Muscle layer of duodenum (tissue), 2 donors: ENCODE measurements at regions not wholly inside any gene's neighbourhood (a gene's known extent, or its start where the extent isn't known, plus 50 kb on each side); places are given as distances from the start of the nearest gene placed in this dataset.

Source experiments
- H3K27ac ChIP-seq: one replicate; pipeline ENCODE4 v1.7.0; 2013; ENCODE audit warnings: mild to moderate bottlenecking, low read length
- H3K27me3 ChIP-seq: one replicate; pipeline ENCODE4 v1.7.0; 2013; ENCODE audit warnings: low read depth, mild to moderate bottlenecking, control low read depth, low read length
- H3K36me3 ChIP-seq, 2 donors: one replicate each; pipeline ENCODE4 v1.7.0; 2013; ENCODE audit warnings: low read length in 2 of 2, control low read depth in 1 of 2, mild to moderate bottlenecking in 1 of 2; ENCODE audit not compliant: insufficient read depth in 2 of 2, control insufficient read depth in 1 of 2
- H3K4me1 ChIP-seq, 2 donors: one replicate each; pipeline ENCODE4 v1.7.0; 2013; ENCODE audit warnings: low read length in 2 of 2, mild to moderate bottlenecking in 2 of 2, control low read depth in 1 of 2, moderate library complexity in 1 of 2; ENCODE audit not compliant: insufficient read depth in 2 of 2, control insufficient read depth in 1 of 2
- H3K4me3 ChIP-seq, 2 donors: one replicate each; pipeline ENCODE4 v1.7.0; 2013; ENCODE audit warnings: low read length in 2 of 2, low read depth in 1 of 2, mild to moderate bottlenecking in 1 of 2
- H3K9me3 ChIP-seq, 2 donors: one replicate each; pipeline ENCODE4 v1.7.0; 2013; ENCODE audit warnings: low read length in 2 of 2, control low read depth in 1 of 2, mild to moderate bottlenecking in 1 of 2; ENCODE audit not compliant: control insufficient read depth in 1 of 2
- donor health status: healthy.

DNA sequence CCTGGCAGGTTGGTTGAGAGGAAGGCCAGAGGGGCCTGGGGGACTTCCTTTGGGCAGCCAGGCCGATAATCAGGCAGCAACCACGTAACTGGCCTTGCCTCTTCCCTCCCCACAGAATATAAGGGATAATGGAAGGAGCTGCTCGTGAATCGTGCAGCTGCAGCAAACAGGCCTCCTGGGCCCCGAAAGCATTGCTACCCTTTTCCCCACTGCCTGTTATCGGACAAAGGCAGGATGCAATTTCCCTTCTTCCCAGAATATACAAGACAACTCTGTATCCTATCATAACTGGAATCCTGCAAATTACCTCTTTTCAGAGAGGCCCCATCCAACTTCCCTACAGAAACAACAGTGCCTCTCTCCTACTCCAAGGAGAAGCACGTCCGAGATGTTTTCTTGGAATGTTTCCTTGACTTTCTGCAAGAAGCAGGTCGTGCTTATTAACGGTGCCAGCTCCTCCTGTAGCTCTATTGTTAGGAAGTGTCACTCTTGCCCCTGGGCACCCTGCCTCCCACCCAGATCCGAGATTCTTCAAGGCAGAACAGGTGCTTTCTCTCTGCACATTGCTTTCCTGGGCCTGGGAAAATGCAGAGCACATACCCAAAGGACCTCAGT is 106.0 kb upstream of the TIAM1 start:
- H3K27me3 ChIP-seq: no peaks in the 10 kb centered on the region
- H3K4me3 ChIP-seq: no peak overlapping the region
- H3K36me3 ChIP-seq: no peaks in the 10 kb centered on the region
- H3K27ac ChIP-seq: no peak overlapping the region
- H3K4me1 ChIP-seq: no peaks in the 10 kb centered on the region
- no peaks in the 10 kb centered on the region for H3K9me3 ChIP-seq

GRCh38 chr21:31448496-31448895 is 104.4 kb upstream of the TIAM1 start:
- Histone ChIP-seq H3K27ac (no peak overlapping the region), H3K36me3 (no peaks in the 10 kb centered on the region), H3K4me1 (peaks cover 0 to 4% of the 10 kb centered on the region in 2 donors), H3K27me3 (no peaks in the 10 kb centered on the region), H3K9me3 (no peaks in the 10 kb centered on the region), H3K4me3 (no peak overlapping the region)

DNA sequence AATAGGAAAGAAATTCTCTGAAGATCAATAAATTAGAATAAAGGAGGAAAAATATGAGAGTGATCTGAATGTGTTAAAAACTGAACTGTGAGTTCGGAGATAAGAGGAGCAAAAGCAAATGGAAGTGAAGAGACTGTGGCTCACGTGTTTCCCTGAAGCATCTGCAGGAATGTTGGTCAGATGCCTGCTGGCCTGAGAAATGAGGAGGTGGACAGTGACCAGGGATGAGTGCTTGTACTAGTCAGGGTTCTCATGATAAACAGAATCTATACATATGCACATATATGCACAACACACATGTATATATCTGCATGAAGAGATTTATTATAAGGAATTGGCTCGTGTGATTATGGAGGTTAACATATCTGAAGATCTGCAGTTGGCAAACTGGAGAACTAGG is 103.4 kb upstream of the TIAM1 start:
- Histone ChIP-seq H3K27me3 (no peaks in the 10 kb centered on the region), H3K36me3 (no peaks in the 10 kb centered on the region), H3K9me3 (no peaks in the 10 kb centered on the region), H3K4me3 (no peak overlapping the region), H3K4me1 (peaks cover 0 to 6% of the 10 kb centered on the region in 2 donors), H3K27ac (no peak overlapping the region)

DNA sequence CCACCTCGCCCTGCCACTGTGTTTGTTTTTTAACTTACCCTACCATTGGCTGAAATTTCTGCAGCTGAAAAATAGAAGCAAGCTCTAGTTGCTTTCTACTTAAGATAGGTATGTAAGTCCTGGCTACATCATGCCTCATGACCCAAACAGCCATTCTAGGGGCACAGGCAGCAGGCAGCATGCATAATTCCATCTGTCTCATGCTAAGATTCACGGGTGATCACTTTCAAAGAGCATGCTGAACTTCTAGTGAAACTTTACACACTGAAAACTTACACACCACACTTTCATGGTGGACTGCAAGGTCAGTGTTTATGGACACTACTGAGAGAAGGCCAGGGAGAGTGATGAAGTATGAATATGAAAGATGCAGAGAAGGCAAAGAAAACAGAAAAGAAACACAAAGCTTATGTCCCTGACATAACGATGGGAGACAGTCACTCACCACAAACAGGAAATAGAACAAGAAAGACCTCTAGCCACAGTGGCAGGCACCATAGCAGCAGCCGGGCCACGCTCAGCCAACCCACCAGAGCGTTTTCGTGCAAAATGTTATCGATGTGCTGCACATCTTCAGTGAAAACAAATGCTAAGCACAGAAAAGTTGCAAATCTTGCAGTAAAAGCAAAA is 102.3 kb upstream of the TIAM1 start:
- H3K4me3 ChIP-seq: no peak overlapping the region
- no peaks in the 10 kb centered on the region for H3K27me3 ChIP-seq
- no peaks in the 10 kb centered on the region for H3K36me3 ChIP-seq
- no peak overlapping the region for H3K27ac ChIP-seq
- peaks cover 0 to 6% of the 10 kb centered on the region in 2 donors for H3K4me1 ChIP-seq
- H3K9me3 ChIP-seq: peaks cover 2 to 5% of the 10 kb centered on the region in 2 donors

GRCh38 chr21:31445137-31445536 is 101.1 kb upstream of the TIAM1 start:
- H3K36me3 ChIP-seq: no peaks in the 10 kb centered on the region
- no peak overlapping the region for H3K27ac ChIP-seq
- H3K27me3 ChIP-seq: no peaks in the 10 kb centered on the region
- H3K4me1 ChIP-seq: peaks cover 0 to 6% of the 10 kb centered on the region in 2 donors
- peaks cover 8 to 12% of the 10 kb centered on the region in 2 donors for H3K9me3 ChIP-seq
- no peak overlapping the region for H3K4me3 ChIP-seq

GRCh38 chr21:31443736-31444521 is 99.9 kb upstream of the TIAM1 start:
- H3K27ac ChIP-seq: no peak overlapping the region
- H3K36me3 ChIP-seq: no peaks in the 10 kb centered on the region
- H3K9me3 ChIP-seq: peaks cover 8 to 12% of the 10 kb centered on the region in 2 donors
- H3K27me3 ChIP-seq: no peaks in the 10 kb centered on the region
- peaks cover 0 to 6% of the 10 kb centered on the region in 2 donors for H3K4me1 ChIP-seq
- H3K4me3 ChIP-seq: no peak overlapping the region

- H3K4me3 ChIP-seq: no peak overlapping the region
- peaks cover 0 to 6% of the 10 kb centered on the region in 2 donors for H3K4me1 ChIP-seq
- peaks cover 8 to 12% of the 10 kb centered on the region in 2 donors for H3K9me3 ChIP-seq
- no peaks in the 10 kb centered on the region for H3K27me3 ChIP-seq
- H3K27ac ChIP-seq: no peak overlapping the region
- no peaks in the 10 kb centered on the region for H3K36me3 ChIP-seq
Measured at GRCh38 chr21:31442339-31442738, 98.3 kb upstream of the TIAM1 start.

DNA sequence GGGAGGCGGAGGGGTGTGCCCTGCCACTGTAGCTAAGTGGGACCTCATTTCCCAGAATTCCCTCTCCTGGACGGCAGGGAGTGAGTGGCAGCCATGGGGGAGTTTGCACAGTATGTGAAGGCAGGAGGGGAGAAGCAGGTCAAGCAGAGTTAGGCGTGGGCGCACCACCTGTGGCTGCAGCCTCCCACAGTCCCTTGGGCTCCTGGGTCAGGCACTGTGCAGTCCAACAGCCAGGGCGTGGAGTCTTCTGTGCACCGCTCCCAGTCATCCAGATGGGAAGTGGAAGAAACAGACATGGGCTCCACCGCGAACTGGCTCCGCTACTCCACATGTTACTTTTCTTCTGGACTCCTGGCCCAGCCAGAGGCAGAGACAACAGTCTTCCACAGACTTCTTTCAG is 85.4 kb upstream of the TIAM1 start:
- Histone ChIP-seq H3K36me3 (no peaks in the 10 kb centered on the region), H3K9me3 (no peaks in the 10 kb centered on the region)

DNA sequence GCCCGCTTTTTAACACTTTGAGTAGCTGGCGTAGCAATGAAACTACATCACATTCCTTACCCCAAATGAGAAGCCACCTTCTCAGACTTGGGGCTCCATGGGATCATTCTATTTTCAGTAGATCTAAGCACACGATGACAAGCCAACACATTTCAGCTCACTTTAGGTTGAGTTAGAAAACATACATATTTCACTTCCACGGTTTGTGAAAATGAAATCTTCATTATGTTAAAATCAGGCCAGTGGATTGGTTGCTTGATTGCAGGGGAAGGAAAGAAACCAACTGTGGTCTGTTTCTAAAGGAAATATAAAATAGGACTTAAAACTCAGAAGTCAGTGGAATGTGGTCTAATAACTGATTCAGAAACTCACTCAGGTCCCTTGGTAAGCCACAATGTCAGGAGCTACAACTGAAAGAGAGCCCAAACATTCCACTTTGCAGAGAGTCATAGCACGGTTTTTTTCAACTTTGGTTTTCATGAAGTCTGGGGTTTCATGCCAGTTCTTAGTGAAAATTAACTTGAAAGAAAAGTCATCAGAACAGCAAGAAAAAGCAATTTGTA is 82.3 kb upstream of the TIAM1 start:
- no peaks in the 10 kb centered on the region for H3K4me1 ChIP-seq
- H3K4me3 ChIP-seq: no peak overlapping the region
- H3K27me3 ChIP-seq: no peaks in the 10 kb centered on the region
- no peak overlapping the region for H3K27ac ChIP-seq
- H3K36me3 ChIP-seq: no peaks in the 10 kb centered on the region
- H3K9me3 ChIP-seq: no peaks in the 10 kb centered on the region

More for the DNA sequence above, 85.4 kb upstream of the TIAM1 start:
- Histone ChIP-seq H3K4me3 (no peak overlapping the region), H3K27ac (no peak overlapping the region), H3K27me3 (no peaks in the 10 kb centered on the region), H3K4me1 (no peaks in the 10 kb centered on the region)

- H3K4me1 ChIP-seq: no peaks in the 10 kb centered on the region
- H3K4me3 ChIP-seq: no peak overlapping the region
- no peaks in the 10 kb centered on the region for H3K9me3 ChIP-seq
- no peaks in the 10 kb centered on the region for H3K27me3 ChIP-seq
- no peaks in the 10 kb centered on the region for H3K36me3 ChIP-seq
- no peak overlapping the region for H3K27ac ChIP-seq
Measured at GRCh38 chr21:31425138-31425537, 81.1 kb upstream of the TIAM1 start.

DNA sequence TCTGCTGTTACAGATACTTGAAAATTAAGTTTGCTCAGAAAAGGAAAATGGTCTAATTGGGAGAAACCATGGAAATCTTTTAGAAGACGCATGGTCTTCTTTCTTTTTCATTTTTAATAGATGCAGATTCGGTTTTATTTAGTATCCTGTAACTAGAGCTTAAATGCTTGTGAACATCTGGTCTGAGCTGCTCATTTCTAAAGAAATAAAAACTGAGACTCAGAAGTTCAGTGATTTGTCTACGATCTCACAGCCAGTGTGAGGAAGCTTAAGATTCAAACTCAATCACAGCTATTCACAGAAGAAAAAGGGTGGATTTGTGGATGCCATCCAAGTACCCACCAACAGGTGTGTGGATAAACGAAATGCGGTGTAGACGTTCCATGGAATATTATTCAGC is 80.0 kb upstream of the TIAM1 start:
- Histone ChIP-seq H3K4me3 (no peak overlapping the region), H3K4me1 (no peaks in the 10 kb centered on the region), H3K36me3 (no peaks in the 10 kb centered on the region), H3K27ac (no peak overlapping the region), H3K27me3 (no peaks in the 10 kb centered on the region), H3K9me3 (no peaks in the 10 kb centered on the region)
